ENCODE measurements at regions not wholly inside any gene's neighbourhood (a gene's known extent, or its start where the extent isn't known, plus 50 kb on each side); places are given as distances from the start of the nearest gene placed in this dataset.

- no peaks in the 10 kb centered on the region for H4K20me1 ChIP-seq (ENCODE audit: insufficient read depth)
- no peaks in the 10 kb centered on the region for H3K9me3 ChIP-seq (ENCODE audit: control insufficient read depth in 1 of 2, insufficient read depth in 1 of 2, low read depth in 1 of 2, low read length in 2 of 2)
- DNase-seq (ENCODE audit: low read depth, low spot score) (no peak), ATAC-seq (no peak)
- no peak overlapping the region for H3K27ac ChIP-seq (ENCODE audit: low read depth, low read length)
- no peak overlapping the region for H3K4me3 ChIP-seq (replicated peaks in 1 of 2; ENCODE audit: low read depth in 1 of 2, low read length in 2 of 2)
- H2AFZ ChIP-seq (ENCODE audit: low read depth, low read length, poor library complexity, severe bottlenecking), result no peak overlapping the region
- intact Hi-C loops (cut with micrococcal nuclease), result no loop called here
- ChIA-PET RAD21 (ENCODE audit: low non-redundant PET in 1 of 2, low total read pairs in 2 of 2, uncharacterized antibody in 2 of 2, unreplicated experiment in 2 of 2) (no interaction called here), CTCF (no interaction called here), POLR2A (no interaction called here)
- TF ChIP-seq YY1 (IDR thresholded peaks at IDR 0.05; ENCODE audit: extremely low read depth, insufficient replicate concordance, low read depth, low read length) (no peak), POLR2A (IDR thresholded peaks at IDR 0.05; ENCODE audit: borderline replicate concordance, extremely low read depth, insufficient read depth, insufficient read length) (no peak), CTCF (IDR thresholded peaks at IDR 0.05 in 2 of 3, conservative IDR thresholded peaks at IDR 0.05 in 1 of 3; ENCODE audit: borderline replicate concordance in 1 of 3, insufficient read depth in 1 of 3, low read depth in 2 of 3, low read length in 2 of 3) (no peak), SP1 (IDR thresholded peaks at IDR 0.05; ENCODE audit: low read depth) (no peak), ZBTB33 (IDR thresholded peaks at IDR 0.05; ENCODE audit: extremely low read depth, insufficient replicate concordance, low read length) (no peak), EZH2 (IDR thresholded peaks at IDR 0.05) (no peak), RAD21 (IDR thresholded peaks at IDR 0.05; ENCODE audit: low read depth) (no peak), TCF7L2 (IDR thresholded peaks at IDR 0.05; ENCODE audit: borderline replicate concordance, extremely low read depth, insufficient read depth, insufficient read length) (no peak), ATF3 (IDR thresholded peaks at IDR 0.05) (no peak), SIN3A (IDR thresholded peaks at IDR 0.05; ENCODE audit: low read depth) (no peak), ZFX (IDR thresholded peaks at IDR 0.05) (no peak), FOSL1 (IDR thresholded peaks at IDR 0.05; ENCODE audit: low read depth) (no peak), SRF (IDR thresholded peaks at IDR 0.05; ENCODE audit: low read depth) (no peak), ZNF274 (IDR thresholded peaks at IDR 0.05; ENCODE audit: low read depth, low read length) (no peak), CBX3 (IDR thresholded peaks at IDR 0.05; ENCODE audit: low read depth) (no peak)
- no peak overlapping the region for H3K9ac ChIP-seq (ENCODE audit: low read length)
- H3K4me2 ChIP-seq (ENCODE audit: low read length), result no peak overlapping the region
- no TSS peak for BruUV-seq (replicated peaks)
- H3K4me1 ChIP-seq (ENCODE audit: control insufficient read depth in 1 of 2, insufficient read depth in 2 of 2, low read length in 2 of 2), result no peaks in the 10 kb centered on the region
- H3K79me2 ChIP-seq (ENCODE audit: insufficient read depth, low read length), result no peaks in the 10 kb centered on the region
- no peaks in the 10 kb centered on the region for H3K27me3 ChIP-seq (ENCODE audit: insufficient read depth, low read length)
- H3K9me2 ChIP-seq (ENCODE audit: insufficient read depth), result no peaks in the 10 kb centered on the region
- no peaks in the 10 kb centered on the region for H3K36me3 ChIP-seq (ENCODE audit: control insufficient read depth in 1 of 2, insufficient read depth in 2 of 2, low read length in 2 of 2)
Measured at GRCh38 chr7:91614431-91614830, 266.1 kb downstream of the MTERF1 start.
